Fibroblast of villous mesenchyme (primary cell): ENCODE measurements at regions not wholly inside any gene's neighbourhood (a gene's known extent, or its start where the extent isn't known, plus 50 kb on each side); places are given as distances from the start of the nearest gene placed in this dataset.

Source experiments
- DNase-seq: peaks from one replicate; pipeline ENCODE4 v3.0.0-alpha.2; 2010; ENCODE audit warnings: low read depth
- H3K4me3 ChIP-seq: 2 replicates; pipeline ENCODE4 v1.5.1; 2011; ENCODE audit warnings: low read depth, mild to moderate bottlenecking, low read length
- TF ChIP-seq, protein P1 (sequence below): IDR thresholded peaks from 2 replicates; pipeline ENCODE4 v1.5.1; 2012; ENCODE audit warnings: low read depth, mild to moderate bottlenecking, low read length; ENCODE audit not compliant: insufficient read depth

DNA sequence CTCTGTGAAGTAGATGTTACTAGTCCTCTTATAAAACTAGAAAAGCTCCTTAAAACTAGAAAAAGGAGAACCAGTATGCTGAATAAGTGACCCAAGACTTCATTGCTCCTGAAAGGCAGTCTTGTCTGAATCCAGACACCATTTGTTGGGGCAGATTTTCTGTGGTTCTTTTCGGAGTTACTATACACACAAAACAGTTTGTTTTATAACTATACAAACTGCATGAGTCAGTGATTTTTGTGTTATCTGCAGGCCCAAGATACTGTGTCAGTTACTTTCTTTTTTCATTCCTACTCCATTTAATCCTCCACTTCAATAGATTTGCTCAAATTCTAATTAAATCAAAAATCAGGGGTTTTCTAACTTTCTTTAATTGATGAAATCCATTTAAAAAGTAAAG, 244.6 kb downstream of the ARPP21 start:
- H3K4me3 ChIP-seq: no peak overlapping the region
- TF ChIP-seq, protein P1, sequence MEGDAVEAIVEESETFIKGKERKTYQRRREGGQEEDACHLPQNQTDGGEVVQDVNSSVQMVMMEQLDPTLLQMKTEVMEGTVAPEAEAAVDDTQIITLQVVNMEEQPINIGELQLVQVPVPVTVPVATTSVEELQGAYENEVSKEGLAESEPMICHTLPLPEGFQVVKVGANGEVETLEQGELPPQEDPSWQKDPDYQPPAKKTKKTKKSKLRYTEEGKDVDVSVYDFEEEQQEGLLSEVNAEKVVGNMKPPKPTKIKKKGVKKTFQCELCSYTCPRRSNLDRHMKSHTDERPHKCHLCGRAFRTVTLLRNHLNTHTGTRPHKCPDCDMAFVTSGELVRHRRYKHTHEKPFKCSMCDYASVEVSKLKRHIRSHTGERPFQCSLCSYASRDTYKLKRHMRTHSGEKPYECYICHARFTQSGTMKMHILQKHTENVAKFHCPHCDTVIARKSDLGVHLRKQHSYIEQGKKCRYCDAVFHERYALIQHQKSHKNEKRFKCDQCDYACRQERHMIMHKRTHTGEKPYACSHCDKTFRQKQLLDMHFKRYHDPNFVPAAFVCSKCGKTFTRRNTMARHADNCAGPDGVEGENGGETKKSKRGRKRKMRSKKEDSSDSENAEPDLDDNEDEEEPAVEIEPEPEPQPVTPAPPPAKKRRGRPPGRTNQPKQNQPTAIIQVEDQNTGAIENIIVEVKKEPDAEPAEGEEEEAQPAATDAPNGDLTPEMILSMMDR: no peak
- no peak for DNase-seq

DNA sequence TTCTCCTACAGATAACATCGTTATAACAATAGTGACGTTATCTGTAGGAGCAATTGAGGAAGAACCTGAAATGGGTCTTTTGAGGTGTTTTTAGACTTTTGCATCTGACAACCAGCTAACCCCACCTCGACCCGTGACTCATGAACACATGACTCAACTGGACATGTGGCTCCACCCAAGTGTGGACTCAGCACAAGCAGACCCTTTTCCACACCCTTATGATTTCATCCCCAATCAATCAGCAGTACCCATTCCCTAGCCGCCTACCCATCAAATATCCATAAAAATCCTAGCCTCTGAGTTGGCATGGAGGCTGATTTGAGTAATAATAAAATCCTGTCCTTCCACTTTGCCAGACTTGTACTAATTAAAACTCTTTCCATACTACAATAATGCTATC, 255.4 kb downstream of the ARPP21 start:
- TF ChIP-seq, protein P1: no peak

DNA sequence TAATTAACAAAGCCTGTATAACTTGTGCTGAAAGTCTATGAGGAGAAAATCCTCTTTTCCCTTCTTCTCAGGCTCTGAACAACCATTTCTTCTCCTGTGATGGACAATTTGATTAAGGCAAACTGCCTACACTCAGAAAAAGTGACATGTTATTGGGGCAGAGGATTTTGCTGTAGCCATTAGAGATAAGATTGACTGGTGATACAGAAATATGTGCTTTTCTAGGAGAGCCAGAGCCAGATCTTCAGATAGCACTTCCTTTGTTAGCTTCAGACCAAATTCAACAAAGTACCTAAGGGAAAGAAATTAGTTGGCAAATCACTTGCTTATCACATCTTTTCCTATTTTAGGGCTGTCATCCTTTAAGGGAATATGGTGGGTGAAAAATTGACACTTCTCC, 259.9 kb downstream of the ARPP21 start:
- no peak for DNase-seq
- TF ChIP-seq, protein P1: no peak
- no peak overlapping the region for H3K4me3 ChIP-seq

More for the DNA sequence above, 255.4 kb downstream of the ARPP21 start:
- H3K4me3 ChIP-seq: no peak overlapping the region
- DNase-seq: no peak

DNA sequence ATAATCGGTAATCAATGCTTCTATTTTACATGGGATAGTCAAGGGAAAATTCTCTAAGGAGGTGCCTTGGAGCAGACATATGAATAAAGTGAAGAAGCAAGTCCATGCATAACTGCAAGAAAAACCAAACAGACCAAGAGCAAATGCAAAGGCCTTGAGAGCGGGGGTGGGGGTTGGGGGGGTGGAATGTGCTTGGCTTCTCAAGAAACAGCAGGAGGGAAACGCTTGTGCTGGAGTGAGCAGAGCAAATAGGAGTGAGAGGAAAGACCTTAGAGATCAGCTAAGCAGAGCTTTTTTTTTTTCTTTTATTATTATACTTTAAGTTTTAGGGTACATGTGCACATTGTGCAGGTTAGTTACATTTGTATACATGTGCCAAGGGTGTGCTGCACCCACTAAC, 260.8 kb downstream of the ARPP21 start:
- TF ChIP-seq, protein P1: no peak

DNA sequence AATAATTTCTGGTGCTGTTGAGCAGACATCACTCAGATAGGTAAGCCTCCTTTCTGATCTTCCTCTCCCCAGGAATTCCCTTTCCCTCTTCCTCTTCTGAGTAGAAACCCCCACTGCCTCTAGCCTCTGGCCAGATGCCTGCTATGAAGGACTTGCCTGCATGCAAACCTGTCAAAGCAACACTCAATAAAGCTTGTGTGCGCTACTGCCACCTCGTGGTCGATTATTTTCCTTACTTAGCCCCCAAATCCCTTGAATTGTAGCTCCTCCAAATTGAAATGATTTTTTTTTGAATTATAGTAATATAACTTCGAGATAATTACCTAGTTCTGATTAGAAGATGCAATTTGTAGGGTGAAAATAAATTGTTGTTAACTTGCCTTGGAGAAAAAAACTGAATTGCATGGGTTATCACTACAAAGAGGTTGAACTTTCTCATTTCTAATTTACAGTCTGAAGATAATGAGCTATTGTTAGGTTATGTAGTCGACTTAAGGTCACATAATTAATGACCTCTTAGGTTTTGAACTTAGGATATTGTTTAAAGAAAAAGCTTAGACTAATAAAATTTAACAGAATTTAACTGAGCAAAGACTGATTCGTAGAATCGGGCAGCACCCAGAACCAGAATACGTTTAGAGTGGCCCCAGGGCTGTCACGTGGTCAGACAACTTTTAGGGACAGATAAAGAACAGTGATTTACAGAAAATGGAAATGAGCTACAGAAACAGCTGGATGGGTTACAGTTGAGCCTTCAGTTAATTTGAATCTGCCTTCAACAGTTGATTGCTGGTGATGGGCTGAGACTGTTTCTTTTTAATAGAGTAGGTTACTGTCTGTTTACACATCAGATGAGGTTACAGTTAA, 269.3 kb downstream of the ARPP21 start:
- DNase-seq: peak; percentile 62
- TF ChIP-seq, protein P1: peak; percentile 60
- H3K4me3 ChIP-seq: no peak overlapping the region

More for the DNA sequence above, 260.8 kb downstream of the ARPP21 start:
- no peak for DNase-seq
- no peak overlapping the region for H3K4me3 ChIP-seq

DNA sequence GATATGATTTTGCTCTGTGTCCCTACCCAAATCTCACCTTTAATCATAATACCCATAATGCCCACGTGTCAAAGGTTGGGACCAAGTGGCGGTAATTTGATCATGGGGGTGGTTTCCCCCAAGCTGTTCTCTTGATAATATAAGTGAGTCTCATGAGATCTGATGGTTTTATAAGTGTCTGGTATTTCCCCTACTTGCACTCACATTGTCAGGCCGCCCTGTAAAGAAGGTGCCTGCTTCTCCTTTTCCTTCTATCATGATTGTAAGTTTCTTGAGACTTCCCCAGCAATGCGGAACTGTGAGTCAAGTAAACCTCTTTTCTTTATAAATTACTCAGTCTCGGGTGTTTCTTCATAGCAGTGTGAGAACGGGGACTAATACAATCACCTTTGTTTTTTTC, 279.8 kb downstream of the ARPP21 start:
- H3K4me3 ChIP-seq: no peak overlapping the region
- no peak for DNase-seq
- TF ChIP-seq, protein P1: no peak

DNA sequence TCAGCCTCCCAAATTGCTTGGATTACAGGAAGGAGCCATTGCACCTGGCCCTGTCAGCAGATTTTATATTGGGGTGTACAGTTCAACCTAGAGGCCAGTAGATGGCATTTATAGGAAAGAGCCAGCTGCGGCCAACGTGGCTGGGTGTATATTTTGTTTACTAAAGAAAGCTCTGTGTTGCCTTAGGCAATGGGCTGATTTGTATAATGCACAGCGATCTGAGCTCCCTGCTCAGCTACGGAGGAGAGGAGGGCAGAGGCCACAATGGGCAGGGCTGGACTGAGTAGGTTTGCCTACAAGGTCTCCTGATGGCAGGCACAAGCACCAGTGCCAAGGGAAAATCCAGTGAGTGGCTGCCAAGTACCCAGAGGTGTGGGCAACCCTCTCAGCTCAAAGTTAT, 282.4 kb downstream of the ARPP21 start:
- no peak overlapping the region for H3K4me3 ChIP-seq
- TF ChIP-seq, protein P1: no peak
- DNase-seq: no peak
